HT-29 (cell line): ENCODE measurements at regions not wholly inside any gene's neighbourhood (a gene's known extent, or its start where the extent isn't known, plus 50 kb on each side); places are given as distances from the start of the nearest gene placed in this dataset.

Experiments used
- DNase-seq: peaks from one replicate; pipeline ENCODE4 v3.0.0-alpha.2; 2015; ENCODE audit warnings: low spot score

- DNase-seq = peak; percentile 4
Measured at GRCh38 chr6:102417368-102417998, 1024.0 kb downstream of the GRIK2 start.

GRCh38 chr6:102415891-102416290 lies 1022.4 kb downstream of the GRIK2 start:
- no peak for DNase-seq

GRCh38 chr6:102411796-102412195 lies 1018.3 kb downstream of the GRIK2 start:
- no peak for DNase-seq

GRCh38 chr6:102407886-102408741 lies 1014.6 kb downstream of the GRIK2 start:
- DNase-seq = no peak

GRCh38 chr6:102405860-102406259 lies 1012.4 kb downstream of the GRIK2 start:
- DNase-seq = no peak

GRCh38 chr6:102402635-102403329 lies 1009.3 kb downstream of the GRIK2 start:
- no peak for DNase-seq

GRCh38 chr6:102398788-102399390 lies 1005.4 kb downstream of the GRIK2 start:
- no peak for DNase-seq

- no peak for DNase-seq
Measured at GRCh38 chr6:102390541-102390940, 997.0 kb downstream of the GRIK2 start.

GRCh38 chr6:102389994-102390393 lies 996.5 kb downstream of the GRIK2 start:
- DNase-seq = no peak

GRCh38 chr6:102387326-102388033 lies 994.0 kb downstream of the GRIK2 start:
- DNase-seq = no peak

GRCh38 chr6:102381203-102381602 lies 987.7 kb downstream of the GRIK2 start:
- DNase-seq = no peak

- DNase-seq = no peak
Measured at GRCh38 chr6:102356170-102356569, 962.7 kb downstream of the GRIK2 start.

GRCh38 chr6:102355578-102355977 lies 962.1 kb downstream of the GRIK2 start:
- DNase-seq = no peak

GRCh38 chr6:102352552-102352951 lies 959.0 kb downstream of the GRIK2 start:
- no peak for DNase-seq

GRCh38 chr6:102344769-102345168 lies 951.3 kb downstream of the GRIK2 start:
- DNase-seq = no peak

GRCh38 chr6:102340311-102340710 lies 946.8 kb downstream of the GRIK2 start:
- DNase-seq = no peak

GRCh38 chr6:102333736-102334135 lies 940.2 kb downstream of the GRIK2 start:
- no peak for DNase-seq

GRCh38 chr6:102327697-102328225 lies 934.3 kb downstream of the GRIK2 start:
- DNase-seq = no peak

GRCh38 chr6:102313699-102314098 lies 920.2 kb downstream of the GRIK2 start:
- no peak for DNase-seq

- no peak for DNase-seq
Measured at GRCh38 chr6:102309700-102310099, 916.2 kb downstream of the GRIK2 start.

GRCh38 chr6:102300350-102300749 lies 906.8 kb downstream of the GRIK2 start:
- DNase-seq = no peak
